ENCODE measurements at regions not wholly inside any gene's neighbourhood (a gene's known extent, or its start where the extent isn't known, plus 50 kb on each side); places are given as distances from the start of the nearest gene placed in this dataset.

GRCh38 chr17:54559883-54560282 lies 340.8 kb upstream of the TOM1L1 start:
- TF ChIP-seq, protein P1, sequence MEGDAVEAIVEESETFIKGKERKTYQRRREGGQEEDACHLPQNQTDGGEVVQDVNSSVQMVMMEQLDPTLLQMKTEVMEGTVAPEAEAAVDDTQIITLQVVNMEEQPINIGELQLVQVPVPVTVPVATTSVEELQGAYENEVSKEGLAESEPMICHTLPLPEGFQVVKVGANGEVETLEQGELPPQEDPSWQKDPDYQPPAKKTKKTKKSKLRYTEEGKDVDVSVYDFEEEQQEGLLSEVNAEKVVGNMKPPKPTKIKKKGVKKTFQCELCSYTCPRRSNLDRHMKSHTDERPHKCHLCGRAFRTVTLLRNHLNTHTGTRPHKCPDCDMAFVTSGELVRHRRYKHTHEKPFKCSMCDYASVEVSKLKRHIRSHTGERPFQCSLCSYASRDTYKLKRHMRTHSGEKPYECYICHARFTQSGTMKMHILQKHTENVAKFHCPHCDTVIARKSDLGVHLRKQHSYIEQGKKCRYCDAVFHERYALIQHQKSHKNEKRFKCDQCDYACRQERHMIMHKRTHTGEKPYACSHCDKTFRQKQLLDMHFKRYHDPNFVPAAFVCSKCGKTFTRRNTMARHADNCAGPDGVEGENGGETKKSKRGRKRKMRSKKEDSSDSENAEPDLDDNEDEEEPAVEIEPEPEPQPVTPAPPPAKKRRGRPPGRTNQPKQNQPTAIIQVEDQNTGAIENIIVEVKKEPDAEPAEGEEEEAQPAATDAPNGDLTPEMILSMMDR (conservative IDR thresholded peaks at IDR 0.05; ENCODE audit: low read length) = no peak
- TF ChIP-seq EZH2phosphoT487 (IDR thresholded peaks at IDR 0.05; ENCODE audit: borderline replicate concordance, low read depth, low read length) = no peak
